ENCODE measurements at regions not wholly inside any gene's neighbourhood (a gene's known extent, or its start where the extent isn't known, plus 50 kb on each side); places are given as distances from the start of the nearest gene placed in this dataset.
A peak's percentile ranks its signal among the peaks of the same experiment; 100 is the strongest.

DNA sequence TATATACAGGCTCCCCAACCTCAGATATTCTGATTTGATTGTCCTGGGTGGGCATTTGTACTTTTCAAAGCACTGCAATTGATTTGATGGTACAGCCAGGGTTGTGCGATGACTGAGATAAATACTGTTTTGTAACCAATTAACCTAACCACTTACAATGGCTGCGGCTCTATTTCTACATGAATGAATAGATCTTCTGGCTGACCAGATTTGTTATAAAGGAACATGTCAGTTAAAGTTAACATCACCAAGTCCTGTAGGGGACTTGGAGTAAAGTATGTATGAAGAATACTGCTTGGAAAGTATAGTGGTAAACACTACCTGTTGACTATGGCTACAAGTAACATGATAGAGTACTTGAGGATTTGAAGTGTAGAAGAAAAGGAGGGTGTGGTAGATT lies 369.2 kb upstream of the JAG1 start:
- DNase-seq (ENCODE audit: low read depth), result no peak

DNA sequence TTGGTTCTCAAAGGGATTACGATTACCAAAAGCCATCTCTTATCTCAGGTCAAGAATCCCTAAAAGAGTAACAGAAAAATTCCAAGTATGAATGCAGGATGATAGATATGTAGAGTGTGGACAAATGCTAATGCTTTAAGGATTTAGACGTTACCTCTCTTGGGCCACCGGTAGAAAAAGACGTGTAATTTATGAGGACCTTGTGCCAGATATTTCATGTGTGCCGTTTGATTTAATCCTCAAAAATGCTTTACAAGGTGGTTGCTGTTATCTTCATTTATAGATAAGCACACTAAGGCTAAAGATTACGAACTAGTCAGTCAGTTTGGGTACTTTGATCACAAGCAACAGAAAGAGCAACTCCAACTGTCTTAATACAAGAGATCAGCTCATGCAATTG lies 370.8 kb upstream of the JAG1 start:
- DNase-seq (ENCODE audit: low read depth), result no peak

- no peak for DNase-seq (ENCODE audit: low read depth)
Measured at GRCh38 chr20:11045412-11046175, 371.8 kb upstream of the JAG1 start.

- DNase-seq (ENCODE audit: low read depth), result peak; percentile 12
Measured at GRCh38 chr20:11047559-11047958, 373.8 kb upstream of the JAG1 start.

DNA sequence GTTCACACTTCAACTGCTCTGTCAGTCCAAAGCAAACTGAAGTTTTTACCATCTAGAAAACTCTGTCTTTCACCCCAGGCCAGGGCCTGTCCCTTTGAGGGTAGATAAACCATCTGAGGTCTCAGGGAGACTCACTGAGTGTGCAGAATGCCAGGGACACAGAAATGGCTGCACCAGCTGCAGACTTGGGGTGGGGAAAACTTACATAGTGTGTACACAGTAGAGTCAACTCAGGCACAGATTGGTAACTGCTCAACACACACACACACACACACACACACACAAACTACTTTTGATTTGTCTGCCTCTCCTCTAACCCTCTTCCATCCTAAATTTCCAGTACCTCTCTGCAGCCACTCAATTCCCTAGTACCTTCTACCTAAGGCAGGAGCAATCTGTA lies 374.9 kb upstream of the JAG1 start:
- DNase-seq (ENCODE audit: low read depth), result no peak

DNA sequence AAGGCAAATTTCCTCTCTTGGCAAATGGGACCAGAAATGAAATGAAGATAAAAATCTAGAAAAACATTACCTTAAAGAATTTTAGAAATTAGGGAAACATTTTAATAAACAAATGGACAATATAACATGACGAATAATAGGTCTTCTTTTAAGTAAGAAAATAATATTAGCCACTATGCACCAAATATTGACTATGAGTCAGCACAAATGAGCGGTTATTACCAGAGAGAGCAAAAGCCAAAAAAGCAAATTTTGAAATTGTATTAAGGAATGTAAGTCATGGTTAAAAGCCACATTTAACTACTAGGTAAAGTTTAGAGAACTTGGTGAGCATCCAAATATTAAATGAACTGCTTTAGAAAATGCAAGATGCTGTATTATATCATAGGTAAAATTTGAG lies 376.6 kb upstream of the JAG1 start:
- no peak for DNase-seq (ENCODE audit: low read depth)

DNA sequence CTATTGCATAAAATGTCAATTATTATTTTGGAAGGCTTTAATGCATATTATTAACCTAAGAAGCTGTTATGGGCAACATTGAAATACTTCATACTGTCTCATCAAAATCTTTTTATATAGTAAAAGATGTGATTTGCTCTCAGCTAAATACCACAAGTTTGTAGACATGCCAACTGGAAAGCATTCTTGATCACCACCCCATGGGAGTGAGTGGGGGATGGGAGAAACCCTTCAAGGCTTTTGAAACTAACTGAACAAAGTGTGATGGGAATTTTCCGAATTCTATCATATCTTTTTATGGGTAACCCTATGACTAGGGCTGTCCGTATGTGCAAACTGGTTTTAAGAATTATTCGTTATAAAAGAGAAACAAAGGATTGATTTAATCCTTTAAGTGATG lies 377.3 kb upstream of the JAG1 start:
- peak; percentile 23 for DNase-seq (ENCODE audit: low read depth)

DNA sequence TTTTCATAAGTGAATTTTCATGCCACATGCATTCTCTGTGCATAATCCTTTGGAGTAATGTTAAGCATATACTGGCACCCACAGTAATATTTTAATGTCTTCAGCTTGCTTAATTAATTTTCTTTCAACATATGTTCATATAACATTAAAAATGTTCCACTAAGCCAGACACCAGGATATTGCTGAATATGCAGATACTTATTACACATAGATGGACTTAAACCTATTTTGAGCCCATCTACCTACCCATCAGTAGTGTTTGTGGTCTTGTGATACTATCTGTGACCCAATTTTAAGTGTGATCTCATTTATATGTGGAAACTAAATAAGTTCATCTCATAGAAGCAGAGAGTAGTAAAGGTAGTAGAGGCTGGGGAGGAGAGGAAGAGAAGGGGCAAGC lies 379.5 kb upstream of the JAG1 start:
- no peak for DNase-seq (ENCODE audit: low read depth)

DNA sequence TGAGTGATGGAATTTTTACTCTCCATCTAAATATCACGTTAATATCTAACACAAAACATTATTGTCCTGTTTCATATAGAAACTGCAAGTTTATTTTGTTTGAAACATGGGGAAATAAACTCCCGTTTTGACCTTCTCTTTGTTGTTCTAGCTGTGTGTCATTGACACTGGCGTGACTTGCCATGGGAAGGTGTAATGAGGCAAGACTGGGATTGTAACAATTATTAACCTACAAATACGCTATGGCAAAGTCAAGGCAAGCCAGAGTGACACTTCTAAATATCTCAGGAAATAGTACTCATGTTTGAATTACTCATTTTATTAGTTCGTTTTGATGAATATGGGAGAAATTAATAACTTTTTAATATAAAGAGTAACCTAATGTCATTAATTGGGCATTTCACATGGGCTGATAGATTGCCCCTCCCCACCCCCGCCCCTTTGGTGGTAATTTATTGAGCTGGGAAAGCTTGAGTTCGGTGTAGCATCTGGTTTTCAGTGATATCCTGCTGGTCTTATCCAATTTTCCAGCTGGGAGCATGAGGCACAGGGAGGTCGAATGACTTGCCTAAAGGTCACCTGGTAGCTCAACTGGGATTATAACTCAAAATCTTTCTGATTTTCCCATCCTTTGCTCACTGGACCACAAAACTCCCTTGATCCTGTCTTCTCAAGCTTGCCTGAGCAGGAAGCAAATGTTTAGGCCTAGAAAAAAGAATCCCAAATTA lies 380.6 kb upstream of the JAG1 start:
- DNase-seq (ENCODE audit: low read depth), result no peak

DNA sequence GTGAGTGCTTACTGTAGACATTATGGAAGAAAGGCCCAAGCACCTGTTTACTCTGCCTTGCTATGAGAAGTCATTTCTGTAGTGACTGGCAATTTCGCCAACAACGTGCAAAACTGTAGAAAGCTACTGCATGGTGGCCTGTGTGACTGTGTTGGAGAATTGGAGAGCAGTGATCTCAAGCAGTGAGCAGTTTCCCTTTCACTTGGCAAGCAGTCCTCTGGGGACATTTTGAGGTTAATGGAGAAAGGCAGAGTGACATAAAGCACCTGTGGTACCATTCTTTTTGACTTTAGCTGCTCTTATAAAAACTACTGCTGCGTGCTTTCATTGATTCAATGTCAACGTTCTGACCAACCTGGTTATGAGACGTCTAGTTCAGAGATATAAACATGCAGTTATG lies 382.6 kb upstream of the JAG1 start:
- DNase-seq (ENCODE audit: low read depth), result no peak

- DNase-seq (ENCODE audit: low read depth), result no peak
Measured at GRCh38 chr20:11057624-11058023, 383.8 kb upstream of the JAG1 start.

DNA sequence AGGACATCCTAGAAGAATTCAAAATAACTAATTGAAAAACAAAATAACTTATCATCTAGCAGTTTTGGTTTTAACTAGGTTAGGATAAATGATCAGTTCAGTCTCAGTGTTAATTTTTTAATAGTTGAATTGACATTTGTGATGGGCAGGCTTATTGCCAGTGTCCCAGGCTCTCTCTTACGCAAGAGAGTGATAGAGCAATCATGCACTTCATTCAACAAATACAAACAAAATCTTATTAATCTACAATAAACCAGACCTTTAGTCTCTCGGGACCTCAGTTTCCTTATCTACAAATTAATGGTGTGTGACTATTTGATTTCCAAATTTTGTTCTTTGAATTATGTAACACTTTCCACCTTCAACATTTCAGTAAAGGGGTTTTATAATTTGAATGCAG lies 385.9 kb upstream of the JAG1 start:
- DNase-seq (ENCODE audit: low read depth), result no peak

GRCh38 chr20:11060423-11061185 lies 386.8 kb upstream of the JAG1 start:
- DNase-seq (ENCODE audit: low read depth), result no peak

GRCh38 chr20:11063444-11063843 lies 389.6 kb upstream of the JAG1 start:
- no peak for DNase-seq (ENCODE audit: low read depth)

- DNase-seq (ENCODE audit: low read depth), result no peak
Measured at GRCh38 chr20:11064946-11065345, 391.1 kb upstream of the JAG1 start.

DNA sequence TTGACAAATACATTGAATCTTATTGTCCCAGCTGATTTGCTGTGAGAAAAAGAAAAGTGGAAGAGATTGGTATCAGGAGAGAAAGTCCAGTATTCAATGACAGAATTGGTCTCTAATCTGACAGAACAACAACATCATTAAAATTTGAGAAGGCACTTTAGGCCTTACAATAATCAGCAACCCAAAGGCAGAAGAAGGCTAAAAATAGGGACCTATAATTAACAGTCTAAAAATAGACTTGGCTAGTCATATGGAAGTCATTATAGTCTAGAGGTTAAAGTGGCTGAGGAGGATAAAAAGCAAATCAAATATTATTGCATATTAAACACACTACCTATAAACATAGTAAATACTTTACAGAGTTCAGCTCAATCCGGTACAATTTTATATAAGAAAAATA lies 393.6 kb upstream of the JAG1 start:
- no peak for DNase-seq (ENCODE audit: low read depth)

DNA sequence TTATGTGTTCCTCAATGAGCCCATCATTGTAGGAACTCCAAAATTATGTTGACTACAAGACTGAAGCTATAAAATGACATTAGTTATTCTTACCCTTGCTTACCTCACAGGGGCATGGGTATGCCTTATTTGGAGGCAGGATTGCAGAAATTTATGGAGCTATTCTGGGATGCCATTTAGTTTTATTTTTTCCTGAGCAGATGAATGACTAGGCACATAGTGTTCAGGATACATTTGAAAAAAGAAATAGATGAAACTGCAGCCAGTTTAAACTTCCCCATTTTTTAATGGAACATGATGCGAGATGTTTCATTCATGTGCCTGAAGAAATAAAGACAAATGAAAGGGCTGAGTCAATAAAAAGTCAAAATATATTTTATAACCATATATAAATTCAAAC lies 399.2 kb upstream of the JAG1 start:
- no peak for DNase-seq (ENCODE audit: low read depth)

- DNase-seq (ENCODE audit: low read depth), result no peak
Measured at GRCh38 chr20:11076434-11077105, 402.8 kb upstream of the JAG1 start.

DNA sequence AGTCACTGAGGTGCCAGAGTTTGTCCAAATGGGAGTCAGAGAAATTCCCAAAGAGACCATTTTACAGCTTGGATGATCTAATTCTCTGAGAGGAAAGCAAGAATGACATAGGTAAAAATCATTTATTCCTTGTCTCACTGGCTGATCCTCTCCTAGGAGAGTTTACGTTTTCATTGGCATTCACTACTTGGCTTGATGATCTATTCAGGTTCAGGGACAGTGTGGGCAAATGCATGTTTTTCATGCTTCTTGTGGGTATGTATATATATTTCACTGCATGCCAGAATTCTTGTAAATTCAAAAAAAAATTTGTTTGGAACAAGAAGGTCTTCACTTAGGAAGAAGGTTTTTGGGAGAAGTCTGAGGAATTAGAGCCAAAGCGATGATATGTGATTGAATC lies 403.4 kb upstream of the JAG1 start:
- DNase-seq (ENCODE audit: low read depth), result no peak

GRCh38 chr20:11080010-11080409 lies 406.2 kb upstream of the JAG1 start:
- DNase-seq (ENCODE audit: low read depth), result no peak

DNA sequence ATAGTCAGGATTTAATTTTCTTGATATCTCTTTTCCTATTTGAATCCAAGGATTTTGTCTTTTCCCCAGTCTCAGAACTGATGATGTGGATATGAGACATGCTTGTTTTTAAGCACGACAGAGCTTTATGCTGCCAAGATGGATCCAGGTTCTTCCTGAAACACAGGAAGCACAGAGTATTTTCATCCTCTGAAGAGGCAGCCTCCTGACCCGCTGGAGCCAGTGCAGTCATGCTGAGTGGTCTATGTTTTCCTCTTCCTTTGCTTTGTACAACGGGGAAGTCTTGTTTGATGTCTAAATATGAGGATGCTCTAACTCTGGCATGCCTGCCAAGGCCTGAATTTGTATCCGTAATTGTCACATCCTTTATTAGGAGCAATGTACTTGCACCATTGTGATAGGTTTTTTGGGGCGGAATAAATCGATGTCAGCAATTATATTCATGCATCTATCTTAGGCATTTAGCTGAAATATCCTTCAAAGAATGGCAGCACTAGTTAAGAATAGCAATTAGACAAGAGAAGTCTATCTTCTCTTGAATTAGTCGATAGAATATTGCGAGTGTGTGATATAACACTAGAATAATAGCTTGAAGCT lies 407.1 kb upstream of the JAG1 start:
- DNase-seq (ENCODE audit: low read depth), result no peak

DNA sequence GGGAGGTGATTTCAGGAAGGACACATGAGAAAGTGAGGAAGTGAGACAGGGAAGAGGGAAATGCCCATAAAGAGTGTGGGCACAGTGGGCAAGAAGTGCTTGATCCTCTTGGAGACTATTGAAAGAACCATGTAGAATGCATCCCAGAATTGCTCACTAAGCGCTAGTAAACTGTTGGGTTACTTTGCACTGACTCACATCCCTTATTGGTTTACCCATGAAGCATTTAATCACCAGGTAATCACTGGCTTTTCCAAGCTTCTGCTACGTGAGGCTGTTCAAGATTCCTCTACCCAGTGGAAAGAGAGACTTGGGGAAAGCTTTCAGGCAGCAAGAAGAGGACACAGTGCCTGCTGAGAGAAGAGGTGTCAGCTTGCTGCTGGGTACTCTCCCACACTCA lies 410.0 kb upstream of the JAG1 start:
- no peak for DNase-seq (ENCODE audit: low read depth)

All from stromal cell of bone marrow (primary cell).